Activated CD4-positive, alpha-beta T cell treated with anti-CD3 and anti-CD28 coated beads, Interleukin-2, amount 50 U/mL, for 4 hours (primary cell): ENCODE measurements at regions not wholly inside any gene's neighbourhood (a gene's known extent, or its start where the extent isn't known, plus 50 kb on each side); places are given as distances from the start of the nearest gene placed in this dataset.
"Not testable (repeated sequence)": the region's sequence is repeated elsewhere in the genome, so short reads cannot be mapped to it uniquely, and the experiment has no call there.

Source experiments
- DNase-seq, 2 experiments: peaks; one replicate each; pipeline ENCODE4 v3.0.0-alpha.2; 2020

- DNase-seq = no peak
Measured at GRCh38 chr6:139699335-139699734, 324.9 kb upstream of the CITED2 start.

GRCh38 chr6:139698526-139699176, 324.2 kb upstream of the CITED2 start:
- DNase-seq = no peak

- not testable (repeated sequence) for DNase-seq
Measured at GRCh38 chr6:139697856-139698255, 323.4 kb upstream of the CITED2 start.

- DNase-seq = not testable (repeated sequence)
Measured at GRCh38 chr6:139696991-139697390, 322.5 kb upstream of the CITED2 start.

GRCh38 chr6:139695361-139695760, 320.9 kb upstream of the CITED2 start:
- no peak for DNase-seq

- no peak for DNase-seq
Measured at GRCh38 chr6:139693735-139694134, 319.3 kb upstream of the CITED2 start.

GRCh38 chr6:139690007-139690406, 315.6 kb upstream of the CITED2 start:
- DNase-seq = no peak

GRCh38 chr6:139687055-139687454, 312.6 kb upstream of the CITED2 start:
- no peak for DNase-seq

- DNase-seq = no peak
Measured at GRCh38 chr6:139686308-139686707, 311.9 kb upstream of the CITED2 start.

GRCh38 chr6:139685009-139685408, 310.6 kb upstream of the CITED2 start:
- DNase-seq = no peak

- DNase-seq = no peak
Measured at GRCh38 chr6:139680819-139681218, 306.4 kb upstream of the CITED2 start.

GRCh38 chr6:139679516-139680179, 305.2 kb upstream of the CITED2 start:
- no peak for DNase-seq

GRCh38 chr6:139676718-139677117, 302.3 kb upstream of the CITED2 start:
- DNase-seq = no peak

GRCh38 chr6:139666284-139666683, 291.8 kb upstream of the CITED2 start:
- DNase-seq = no peak

GRCh38 chr6:139663996-139664395, 289.5 kb upstream of the CITED2 start:
- no peak for DNase-seq

- DNase-seq = no peak
Measured at GRCh38 chr6:139659711-139660110, 285.3 kb upstream of the CITED2 start.

- DNase-seq = no peak
Measured at GRCh38 chr6:139659196-139659595, 284.7 kb upstream of the CITED2 start.

- DNase-seq = no peak
Measured at GRCh38 chr6:139657119-139657518, 282.7 kb upstream of the CITED2 start.

- DNase-seq = no peak
Measured at GRCh38 chr6:139655783-139656705, 281.6 kb upstream of the CITED2 start.

GRCh38 chr6:139654888-139655782, 280.7 kb upstream of the CITED2 start:
- no peak for DNase-seq

GRCh38 chr6:139654309-139654708, 279.9 kb upstream of the CITED2 start:
- no peak for DNase-seq

- no peak for DNase-seq
Measured at GRCh38 chr6:139653111-139653510, 278.7 kb upstream of the CITED2 start.

- no peak for DNase-seq
Measured at GRCh38 chr6:139650941-139651340, 276.5 kb upstream of the CITED2 start.
